ENCODE measurements at regions not wholly inside any gene's neighbourhood (a gene's known extent, or its start where the extent isn't known, plus 50 kb on each side); places are given as distances from the start of the nearest gene placed in this dataset.

DNA sequence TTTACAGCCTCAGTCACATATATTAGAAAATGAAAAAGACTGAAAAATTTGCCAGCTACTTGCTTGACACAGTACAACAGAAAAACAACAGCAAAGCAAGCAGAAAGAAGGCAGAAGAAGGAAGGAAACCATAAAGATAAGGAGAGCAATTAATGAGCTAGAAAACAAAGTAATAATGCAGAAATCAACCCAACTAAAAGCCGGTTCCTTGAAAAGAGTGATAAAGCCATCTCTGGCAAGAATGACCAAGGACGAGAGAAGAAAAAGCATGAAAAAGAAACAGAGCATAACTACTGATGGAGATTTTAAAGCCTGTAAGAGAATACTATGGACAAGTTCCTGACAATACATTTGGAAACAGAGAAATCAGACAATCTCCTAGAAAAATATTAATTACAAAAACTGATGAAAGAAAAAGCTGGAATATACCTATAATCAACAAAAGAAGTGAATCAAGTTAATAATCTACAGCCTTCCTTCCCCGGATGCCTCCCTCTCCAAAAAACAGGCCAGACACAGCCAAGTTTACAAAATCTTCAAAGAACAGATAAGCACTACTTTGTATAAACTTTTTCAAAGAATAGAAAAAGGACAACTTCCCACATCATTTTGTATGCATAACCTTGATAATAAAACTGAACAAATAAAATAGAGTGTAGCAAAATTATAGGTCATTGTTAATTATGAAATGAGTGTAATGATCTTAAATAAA is 204.0 kb downstream of the BAMBI start:
- no peak for DNase-seq
- TF ChIP-seq EP300 (IDR thresholded peaks at IDR 0.05) (no peak), POLR2A (IDR thresholded peaks at IDR 0.05) (no peak)
- TF ChIP-seq, protein P1, sequence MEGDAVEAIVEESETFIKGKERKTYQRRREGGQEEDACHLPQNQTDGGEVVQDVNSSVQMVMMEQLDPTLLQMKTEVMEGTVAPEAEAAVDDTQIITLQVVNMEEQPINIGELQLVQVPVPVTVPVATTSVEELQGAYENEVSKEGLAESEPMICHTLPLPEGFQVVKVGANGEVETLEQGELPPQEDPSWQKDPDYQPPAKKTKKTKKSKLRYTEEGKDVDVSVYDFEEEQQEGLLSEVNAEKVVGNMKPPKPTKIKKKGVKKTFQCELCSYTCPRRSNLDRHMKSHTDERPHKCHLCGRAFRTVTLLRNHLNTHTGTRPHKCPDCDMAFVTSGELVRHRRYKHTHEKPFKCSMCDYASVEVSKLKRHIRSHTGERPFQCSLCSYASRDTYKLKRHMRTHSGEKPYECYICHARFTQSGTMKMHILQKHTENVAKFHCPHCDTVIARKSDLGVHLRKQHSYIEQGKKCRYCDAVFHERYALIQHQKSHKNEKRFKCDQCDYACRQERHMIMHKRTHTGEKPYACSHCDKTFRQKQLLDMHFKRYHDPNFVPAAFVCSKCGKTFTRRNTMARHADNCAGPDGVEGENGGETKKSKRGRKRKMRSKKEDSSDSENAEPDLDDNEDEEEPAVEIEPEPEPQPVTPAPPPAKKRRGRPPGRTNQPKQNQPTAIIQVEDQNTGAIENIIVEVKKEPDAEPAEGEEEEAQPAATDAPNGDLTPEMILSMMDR (IDR thresholded peaks at IDR 0.05), result no peak
- H3K27ac ChIP-seq, result peak overlapping the region in 1 of 2 donors; percentile 16
- no peak overlapping the region for H3K4me3 ChIP-seq
- intact Hi-C loops (cut with DNase I), result no loop called here
- H3K36me3 ChIP-seq, result no peaks in the 10 kb centered on the region
- H3K4me1 ChIP-seq (ENCODE audit: insufficient read depth), result peaks cover 8% of the 10 kb centered on the region
- 3 to 14% (median 3%) methylated on average over 3 of the region's 3 CpGs for WGBS, 3 donors
- H3K27me3 ChIP-seq, result no peaks in the 10 kb centered on the region
- H3K9me3 ChIP-seq, result no peaks in the 10 kb centered on the region

DNA sequence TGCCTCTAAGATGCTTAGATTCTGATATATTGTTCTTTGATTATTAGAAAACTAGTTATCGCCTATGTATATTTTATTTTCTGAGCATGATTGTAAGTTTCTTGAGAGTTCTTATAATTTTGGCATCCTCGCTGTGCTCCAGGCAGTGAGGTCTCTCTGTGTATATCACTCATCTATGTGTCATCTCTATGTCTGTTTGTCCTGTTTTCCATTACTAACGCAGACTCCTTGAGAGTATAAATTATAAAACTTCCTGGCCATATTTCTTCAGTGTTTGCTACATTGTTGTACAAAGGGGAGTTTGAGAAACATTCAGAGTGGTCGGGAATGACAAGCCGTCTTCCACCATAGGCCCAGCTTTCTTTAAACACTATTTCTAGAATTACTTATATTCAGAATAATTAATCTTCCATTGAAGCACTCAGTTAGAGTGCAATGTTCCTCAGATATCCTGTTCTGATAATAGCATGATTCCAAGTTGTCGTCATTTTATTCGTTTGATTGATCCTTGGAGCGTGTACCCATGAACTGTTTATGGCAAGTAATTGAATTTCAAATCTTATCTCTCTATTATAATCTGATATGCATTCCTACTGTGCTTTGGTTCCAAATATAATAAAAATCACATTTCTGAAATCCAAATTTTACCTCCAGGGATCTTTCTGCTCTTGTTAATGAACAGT is 206.6 kb downstream of the BAMBI start:
- 96 to 97% (median 97%) methylated on average over 8 of the region's 8 CpGs for WGBS, 3 donors
- TF ChIP-seq EP300 (IDR thresholded peaks at IDR 0.05), result no peak
- Histone ChIP-seq H3K9me3 (no peaks in the 10 kb centered on the region), H3K36me3 (no peaks in the 10 kb centered on the region), H3K4me1 (ENCODE audit: insufficient read depth) (peaks cover 8% of the 10 kb centered on the region), H3K4me3 (no peak overlapping the region), H3K27me3 (no peaks in the 10 kb centered on the region), H3K27ac (no peak overlapping the region)
- DNase-seq, result no peak
- intact Hi-C loops (cut with DNase I), result no loop called here

DNA sequence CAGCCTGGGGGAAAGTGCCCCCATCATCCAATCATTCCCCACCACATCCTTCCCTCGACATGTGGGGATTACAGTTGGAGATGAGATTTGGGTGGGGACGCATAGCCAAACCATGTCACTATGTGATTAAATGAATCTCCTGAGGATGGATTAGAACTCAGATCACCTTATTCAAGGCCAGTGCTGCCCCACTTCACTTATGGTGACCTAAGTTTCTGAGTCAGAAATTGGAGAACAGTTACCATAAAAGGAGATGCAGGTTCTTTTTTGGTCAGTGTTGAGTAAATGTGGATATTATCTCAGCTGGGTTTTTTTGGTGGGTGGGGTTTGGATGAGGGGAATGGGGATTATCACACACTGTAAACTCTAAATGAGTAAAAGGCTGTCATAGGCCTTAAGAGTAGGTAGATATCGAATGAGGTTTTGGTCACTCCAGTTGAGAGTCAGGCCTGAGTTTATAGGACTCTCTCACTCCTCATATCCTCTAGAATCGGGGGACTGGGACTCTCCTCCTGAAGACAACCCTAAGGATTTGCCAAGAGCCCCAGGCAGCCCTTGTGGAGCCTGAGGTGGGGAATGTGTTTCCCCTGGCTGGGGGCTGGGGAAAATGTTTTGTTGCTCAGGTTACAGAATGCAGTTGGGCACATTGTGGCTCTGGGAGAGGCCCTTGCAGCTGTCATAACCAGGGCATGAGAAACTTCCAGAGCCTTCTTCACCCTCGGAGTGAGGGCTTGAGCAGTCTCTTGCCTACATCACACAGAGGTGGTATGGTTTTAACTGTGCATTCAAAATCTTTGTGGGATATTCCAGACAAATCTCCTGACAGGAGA is 213.0 kb downstream of the BAMBI start:
- intact Hi-C loops (cut with DNase I), result no loop called here
- TF ChIP-seq POLR2A (IDR thresholded peaks at IDR 0.05), result no peak
- TF ChIP-seq, protein P1 (IDR thresholded peaks at IDR 0.05), result no peak
- no peak for TF ChIP-seq EP300 (IDR thresholded peaks at IDR 0.05)
- no peaks in the 10 kb centered on the region for H3K36me3 ChIP-seq
- WGBS, 3 donors, result 92 to 95% (median 93%) methylated on average over 5 of the region's 5 CpGs
- H3K27ac ChIP-seq, result no peak overlapping the region
- H3K4me1 ChIP-seq (ENCODE audit: insufficient read depth), result no peaks in the 10 kb centered on the region
- no peak for DNase-seq
- no peaks in the 10 kb centered on the region for H3K9me3 ChIP-seq
- no peak overlapping the region for H3K4me3 ChIP-seq
- H3K27me3 ChIP-seq, result no peaks in the 10 kb centered on the region

DNA sequence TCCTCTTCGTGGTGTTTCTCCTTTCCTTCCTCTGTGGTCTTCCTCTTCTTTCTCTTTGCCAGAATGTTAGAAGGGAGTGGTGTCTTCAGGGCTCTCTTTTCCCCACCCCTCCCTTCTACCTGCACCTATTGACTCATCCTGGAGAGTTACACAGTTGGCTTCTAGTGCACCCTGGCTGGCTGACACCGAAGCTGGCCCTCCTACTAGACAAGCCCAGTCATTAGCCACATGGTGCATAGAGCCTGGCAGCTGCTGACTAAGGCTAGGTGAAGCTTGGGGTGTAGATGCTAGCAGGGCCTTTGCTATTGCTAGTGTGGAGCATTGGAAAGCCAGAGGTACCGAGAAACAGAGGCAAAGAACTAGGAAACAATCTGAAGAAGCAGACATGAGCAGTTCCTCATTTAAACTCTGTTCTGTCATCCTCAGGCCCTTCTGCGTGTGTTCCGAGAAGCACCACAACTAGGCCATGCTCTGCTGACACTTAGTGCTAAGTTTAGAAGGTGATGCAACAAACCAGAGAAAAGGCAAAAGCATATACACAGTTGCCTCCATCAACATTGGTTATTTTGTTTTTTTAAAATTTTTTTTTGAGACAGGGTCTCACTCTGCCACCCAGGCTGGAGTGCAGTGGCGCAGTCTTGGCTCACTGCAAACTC is 213.9 kb downstream of the BAMBI start:
- 91 to 93% (median 92%) methylated on average over 6 of the region's 6 CpGs for WGBS, 3 donors
- DNase-seq, result no peak
- Histone ChIP-seq H3K27ac (no peak overlapping the region), H3K36me3 (no peaks in the 10 kb centered on the region), H3K9me3 (no peaks in the 10 kb centered on the region), H3K4me3 (no peak overlapping the region), H3K27me3 (no peaks in the 10 kb centered on the region), H3K4me1 (ENCODE audit: insufficient read depth) (no peaks in the 10 kb centered on the region)
- TF ChIP-seq, protein P1 (IDR thresholded peaks at IDR 0.05), result no peak
- TF ChIP-seq POLR2A (IDR thresholded peaks at IDR 0.05), result no peak
- no peak for TF ChIP-seq EP300 (IDR thresholded peaks at IDR 0.05)
- intact Hi-C loops (cut with DNase I), result no loop called here
